T47D (cell line): ENCODE measurements at regions not wholly inside any gene's neighbourhood (a gene's known extent, or its start where the extent isn't known, plus 50 kb on each side); places are given as distances from the start of the nearest gene placed in this dataset.

ENCODE experiments used
- DNase-seq, 2 experiments: peaks; one replicate each; pipeline versions ENCODE4 v3.0.0 to v3.0.0-alpha.2; 2011 to 2012; ENCODE audit warnings: low read depth in 1 of 2, low spot score in 1 of 2
- JUND ChIP-seq: IDR thresholded peaks from 2 replicates; pipeline ENCODE4 v1.6.1; 2012; ENCODE audit warnings: low read depth
- in situ Hi-C: cut with HindIII; loops from 2 replicates; pipeline ENCODE4 v1.10.0; 2016; ENCODE audit warnings: low sequenced_read_pairs, low pct_unique_long_range_greater_than_20kb

- DNase-seq, result no peak
- in situ Hi-C loops, result no loop called here
- TF ChIP-seq JUND, result no peak
Observed at GRCh38 chr13:73190477-73190876, 131.7 kb downstream of the KLF5 start.

GRCh38 chr13:73189776-73190175 is 131.0 kb downstream of the KLF5 start:
- in situ Hi-C loops, result no loop called here
- no peak for DNase-seq

GRCh38 chr13:73189362-73189761 is 130.6 kb downstream of the KLF5 start:
- in situ Hi-C loops, result no loop called here
- TF ChIP-seq JUND, result no peak

More at GRCh38 chr13:73189776-73190175, 131.0 kb downstream of the KLF5 start:
- TF ChIP-seq JUND, result no peak

GRCh38 chr13:73187106-73187505 is 128.3 kb downstream of the KLF5 start:
- in situ Hi-C loops, result no loop called here
- no peak for TF ChIP-seq JUND
- DNase-seq, result no peak

More at GRCh38 chr13:73189362-73189761, 130.6 kb downstream of the KLF5 start:
- no peak for DNase-seq

- in situ Hi-C loops, result no loop called here
- no peak for DNase-seq
- no peak for TF ChIP-seq JUND
Observed at GRCh38 chr13:73179650-73180274, 121.0 kb downstream of the KLF5 start.

GRCh38 chr13:73177916-73178565 is 119.2 kb downstream of the KLF5 start:
- no peak for DNase-seq
- in situ Hi-C loops, result no loop called here
- no peak for TF ChIP-seq JUND

GRCh38 chr13:73177017-73177416 is 118.2 kb downstream of the KLF5 start:
- DNase-seq, result no peak
- TF ChIP-seq JUND, result no peak
- in situ Hi-C loops, result no loop called here

GRCh38 chr13:73174521-73175010 is 115.8 kb downstream of the KLF5 start:
- in situ Hi-C loops, result no loop called here
- no peak for DNase-seq
- no peak for TF ChIP-seq JUND

GRCh38 chr13:73173279-73173811 is 114.5 kb downstream of the KLF5 start:
- in situ Hi-C loops, result no loop called here
- DNase-seq, result peak in 1 of 2 experiments; percentile 70
- no peak for TF ChIP-seq JUND

- in situ Hi-C loops, result no loop called here
- no peak for TF ChIP-seq JUND
- DNase-seq, result no peak
Observed at GRCh38 chr13:73171926-73172325, 113.1 kb downstream of the KLF5 start.

- TF ChIP-seq JUND, result no peak
- in situ Hi-C loops, result no loop called here
- DNase-seq, result no peak
Observed at GRCh38 chr13:73171271-73171682, 112.5 kb downstream of the KLF5 start.

- in situ Hi-C loops, result no loop called here
- TF ChIP-seq JUND, result no peak
- no peak for DNase-seq
Observed at GRCh38 chr13:73169971-73170370, 111.2 kb downstream of the KLF5 start.

GRCh38 chr13:73168953-73169401 is 110.2 kb downstream of the KLF5 start:
- in situ Hi-C loops, result no loop called here
- no peak for TF ChIP-seq JUND
- DNase-seq, result peak in 1 of 2 experiments; percentile 69
